ENCODE measurements at regions not wholly inside any gene's neighbourhood (a gene's known extent, or its start where the extent isn't known, plus 50 kb on each side); places are given as distances from the start of the nearest gene placed in this dataset.
"Not testable (repeated sequence)": the region's sequence is repeated elsewhere in the genome, so short reads cannot be mapped to it uniquely, and the experiment has no call there.

DNA sequence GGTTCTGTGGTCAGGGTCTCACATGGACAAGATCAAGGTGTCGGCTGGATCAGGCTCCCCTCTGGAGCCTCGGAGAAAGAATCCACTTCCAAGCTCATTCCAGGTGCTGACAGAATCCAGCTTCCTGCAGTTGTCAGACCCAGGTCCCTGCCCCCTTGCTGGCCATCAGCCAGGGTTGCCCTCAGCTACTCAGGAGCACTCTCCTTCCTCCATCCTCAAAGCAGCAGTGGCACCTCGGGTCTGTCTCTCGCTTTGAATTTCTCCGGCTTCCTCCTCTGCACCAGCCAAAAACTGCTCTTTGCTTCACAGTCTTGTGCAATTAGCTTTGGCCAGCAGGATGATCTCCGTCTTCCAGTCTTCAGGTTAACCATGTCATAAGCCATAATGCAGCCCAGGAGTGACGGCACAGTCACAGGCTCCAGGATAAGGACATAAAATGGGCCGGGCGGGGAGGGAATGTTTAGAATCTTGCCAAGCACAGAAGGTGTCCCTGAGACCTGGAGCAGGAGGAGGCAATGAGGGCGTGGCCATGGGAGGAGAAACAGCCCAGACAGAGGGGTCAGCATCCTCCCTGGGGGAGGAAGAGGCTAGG, 79.4 kb upstream of the SLC25A33 start:
- Histone ChIP-seq H3K27ac (no peak overlapping the region), H3K4me3 (no peak overlapping the region), H3K36me3 (replicated peaks in 1 of 2) (no peaks in the 10 kb centered on the region), H3K27me3 (no peaks in the 10 kb centered on the region), H3K9me3 (replicated peaks in 1 of 3) (no peaks in the 10 kb centered on the region), H3K4me1 (replicated peaks in 1 of 2) (no peaks in the 10 kb centered on the region)
- 66 to 77% (median 68%) methylated on average over 10 of the region's 10 CpGs for WGBS, 4 donors
- no peak for TF ChIP-seq POLR2A (IDR thresholded peaks at IDR 0.05)
- TF ChIP-seq, protein P1, sequence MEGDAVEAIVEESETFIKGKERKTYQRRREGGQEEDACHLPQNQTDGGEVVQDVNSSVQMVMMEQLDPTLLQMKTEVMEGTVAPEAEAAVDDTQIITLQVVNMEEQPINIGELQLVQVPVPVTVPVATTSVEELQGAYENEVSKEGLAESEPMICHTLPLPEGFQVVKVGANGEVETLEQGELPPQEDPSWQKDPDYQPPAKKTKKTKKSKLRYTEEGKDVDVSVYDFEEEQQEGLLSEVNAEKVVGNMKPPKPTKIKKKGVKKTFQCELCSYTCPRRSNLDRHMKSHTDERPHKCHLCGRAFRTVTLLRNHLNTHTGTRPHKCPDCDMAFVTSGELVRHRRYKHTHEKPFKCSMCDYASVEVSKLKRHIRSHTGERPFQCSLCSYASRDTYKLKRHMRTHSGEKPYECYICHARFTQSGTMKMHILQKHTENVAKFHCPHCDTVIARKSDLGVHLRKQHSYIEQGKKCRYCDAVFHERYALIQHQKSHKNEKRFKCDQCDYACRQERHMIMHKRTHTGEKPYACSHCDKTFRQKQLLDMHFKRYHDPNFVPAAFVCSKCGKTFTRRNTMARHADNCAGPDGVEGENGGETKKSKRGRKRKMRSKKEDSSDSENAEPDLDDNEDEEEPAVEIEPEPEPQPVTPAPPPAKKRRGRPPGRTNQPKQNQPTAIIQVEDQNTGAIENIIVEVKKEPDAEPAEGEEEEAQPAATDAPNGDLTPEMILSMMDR (IDR thresholded peaks at IDR 0.05), result no peak
- intact Hi-C loops (cut with DNase I), result loop anchor here (5.0 to 10.0 kb wide), 2 partner anchors 173 to 175 kb away; no protein-coding TSS in a partner anchor
- no peak for DNase-seq

DNA sequence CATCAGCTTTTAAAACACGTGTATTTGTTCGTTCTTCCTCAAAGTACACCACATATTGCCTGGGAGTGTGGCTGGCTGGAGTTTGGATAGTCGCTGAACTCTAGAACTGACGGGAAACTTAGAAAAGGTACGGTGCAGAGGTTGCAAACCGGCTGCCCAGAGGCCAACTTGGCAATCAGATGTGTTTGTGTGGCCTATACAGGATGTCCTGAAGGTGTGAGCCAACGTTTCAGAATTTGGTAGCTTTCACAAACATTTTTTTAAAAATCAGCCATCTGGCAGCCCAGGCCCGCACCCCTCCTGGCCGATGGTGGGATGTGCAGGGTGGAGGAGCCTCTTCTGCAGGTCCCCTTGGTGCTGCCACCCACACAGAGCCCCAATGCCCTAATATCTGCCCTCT, 73.6 kb upstream of the SLC25A33 start:
- WGBS, 4 donors, result 69 to 83% (median 72%) methylated on average over 9 of the region's 9 CpGs

DNA sequence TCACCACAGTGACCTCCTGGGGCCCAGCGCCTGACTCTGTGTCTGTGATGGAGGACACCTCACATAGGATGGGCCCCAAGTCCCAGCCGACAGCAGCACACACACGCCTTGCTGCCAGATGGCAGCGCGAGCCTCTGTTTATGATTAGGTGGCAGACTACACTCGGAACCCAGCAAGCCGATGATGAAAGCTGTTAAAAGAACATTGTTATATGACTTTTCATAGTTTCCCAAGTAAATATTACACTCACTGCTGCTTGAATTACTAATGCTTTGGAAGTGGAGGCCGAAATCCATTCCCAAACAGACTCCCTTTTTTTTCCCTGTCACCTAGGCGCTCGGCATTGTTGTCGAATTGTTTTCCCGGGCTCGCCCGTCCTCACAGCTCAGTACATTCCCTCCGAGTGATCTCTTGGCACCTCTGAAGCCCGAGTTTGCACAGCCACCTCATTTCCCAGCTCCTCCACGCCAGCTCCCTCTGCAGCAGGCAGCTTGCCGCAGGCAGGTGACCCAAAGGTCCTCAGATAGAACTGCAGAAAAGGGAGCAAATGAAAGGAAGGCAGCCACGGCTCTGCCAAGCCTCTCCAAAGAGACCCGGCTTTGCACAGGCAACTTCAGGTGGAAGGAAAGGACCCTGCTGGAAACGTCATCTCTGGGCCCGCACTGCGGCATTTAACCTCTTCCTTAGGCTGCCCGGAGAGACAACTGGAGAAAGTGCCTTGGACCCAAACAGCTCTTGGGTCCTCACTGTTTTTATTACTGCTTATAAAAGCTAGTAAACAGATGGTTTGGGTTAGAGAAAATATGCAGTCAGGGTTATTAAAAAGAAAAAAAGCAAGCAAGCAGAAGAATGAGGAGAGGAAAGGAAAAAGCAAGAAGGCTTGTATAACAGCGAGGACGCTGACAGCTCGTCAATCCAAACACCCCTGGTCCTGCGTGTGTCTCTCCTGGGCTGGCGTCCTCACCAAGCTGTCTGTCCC, 72.2 kb upstream of the SLC25A33 start:
- H3K4me1 ChIP-seq (replicated peaks in 1 of 2), result no peaks in the 10 kb centered on the region
- TF ChIP-seq, protein P1 (IDR thresholded peaks at IDR 0.05), result no peak
- TF ChIP-seq POLR2A (IDR thresholded peaks at IDR 0.05), result no peak
- DNase-seq, result no peak
- no peaks in the 10 kb centered on the region for H3K36me3 ChIP-seq (replicated peaks in 1 of 2)
- H3K27ac ChIP-seq, result peak overlapping the region in 1 of 5 donors; percentile 5
- no peaks in the 10 kb centered on the region for H3K9me3 ChIP-seq (replicated peaks in 1 of 3)
- no peak overlapping the region for H3K4me3 ChIP-seq
- intact Hi-C loops (cut with DNase I), result no loop called here
- H3K27me3 ChIP-seq, result no peaks in the 10 kb centered on the region
- WGBS, 4 donors, result 66 to 79% (median 74%) methylated on average over 27 to 29 of the region's 29 CpGs

More for the DNA sequence above, 73.6 kb upstream of the SLC25A33 start:
- H3K4me1 ChIP-seq (replicated peaks in 1 of 2), result no peaks in the 10 kb centered on the region
- TF ChIP-seq POLR2A (IDR thresholded peaks at IDR 0.05), result no peak
- TF ChIP-seq, protein P1 (IDR thresholded peaks at IDR 0.05), result no peak
- no peak overlapping the region for H3K4me3 ChIP-seq
- intact Hi-C loops (cut with DNase I), result no loop called here
- no peak for DNase-seq
- H3K27me3 ChIP-seq, result no peaks in the 10 kb centered on the region
- no peaks in the 10 kb centered on the region for H3K36me3 ChIP-seq (replicated peaks in 1 of 2)
- H3K9me3 ChIP-seq (replicated peaks in 1 of 3), result no peaks in the 10 kb centered on the region
- no peak overlapping the region for H3K27ac ChIP-seq

DNA sequence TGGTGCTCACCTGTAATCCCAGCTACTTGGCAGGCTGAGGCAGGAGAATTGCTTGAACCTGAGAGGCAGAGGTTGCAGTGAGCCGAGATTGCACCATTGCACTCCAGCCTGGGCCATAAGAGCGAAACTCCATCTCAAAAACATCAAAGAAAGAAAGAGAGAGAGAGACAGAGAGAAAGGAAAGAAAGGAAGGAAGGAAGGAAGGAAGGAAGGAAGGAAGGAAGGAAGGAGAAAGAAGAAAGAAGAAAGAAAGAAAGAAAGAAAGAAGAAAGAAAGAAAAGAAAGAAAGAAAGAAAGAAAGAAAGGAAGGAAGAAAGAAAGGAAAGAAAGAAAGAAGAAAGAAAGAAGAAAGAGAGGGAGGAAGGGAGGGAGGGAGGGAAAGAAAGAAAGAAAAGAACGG, 69.4 kb upstream of the SLC25A33 start:
- H3K9me3 ChIP-seq (replicated peaks in 1 of 3); DNase-seq; H3K4me1 ChIP-seq (replicated peaks in 1 of 2); H3K27ac ChIP-seq; intact Hi-C loops (cut with DNase I); H3K27me3 ChIP-seq; H3K36me3 ChIP-seq (replicated peaks in 1 of 2); H3K4me3 ChIP-seq: not testable (repeated sequence)
- 88 to 94% (median 89%) methylated on average over 3 of the region's 3 CpGs for WGBS, 4 donors

All from adrenal gland (tissue), 9 donors.